Cardiac fibroblast (primary cell): ENCODE measurements at regions not wholly inside any gene's neighbourhood (a gene's known extent, or its start where the extent isn't known, plus 50 kb on each side); places are given as distances from the start of the nearest gene placed in this dataset.
"Not testable (repeated sequence)": the region's sequence is repeated elsewhere in the genome, so short reads cannot be mapped to it uniquely, and the experiment has no call there.

Experiments
- DNase-seq, 2 donors: peaks; one replicate each; pipeline versions ENCODE4 v3.0.0 to v3.0.0-alpha.2; 2010; ENCODE audit warnings: low read depth in 2 of 2
- H3K4me3 ChIP-seq, 2 donors: replicated peaks in 1 of 2; 1 replicate in 1 of 2; 2 replicates in 1 of 2; pipeline ENCODE4 v1.5.1; 2011; ENCODE audit warnings: low read depth in 2 of 2, low read length in 2 of 2, mild to moderate bottlenecking in 2 of 2, moderate library complexity in 1 of 2
- CTCF ChIP-seq: IDR thresholded peaks from one replicate; pipeline ENCODE4 v1.5.1; 2011; ENCODE audit warnings: low read depth, mild to moderate bottlenecking, low read length, inconsistent platforms

GRCh38 chr10:21047511-21047910 is 150.4 kb upstream of the NEBL start:
- peak in 1 of 2 donors; percentile 59 for DNase-seq
- H3K4me3 ChIP-seq, result no peak overlapping the region
- no peak for TF ChIP-seq CTCF

- DNase-seq, result no peak
- no peak for TF ChIP-seq CTCF
- H3K4me3 ChIP-seq, result no peak overlapping the region
Observed at GRCh38 chr10:21047096-21047495, 150.0 kb upstream of the NEBL start.

GRCh38 chr10:21043044-21043443 is 145.9 kb upstream of the NEBL start:
- H3K4me3 ChIP-seq, result no peak overlapping the region
- no peak for TF ChIP-seq CTCF
- no peak for DNase-seq

GRCh38 chr10:21042536-21042935 is 145.4 kb upstream of the NEBL start:
- no peak for TF ChIP-seq CTCF
- DNase-seq, result no peak
- H3K4me3 ChIP-seq, result no peak overlapping the region

- no peak for TF ChIP-seq CTCF
- DNase-seq, result no peak
- no peak overlapping the region for H3K4me3 ChIP-seq
Observed at GRCh38 chr10:21041763-21042458, 144.8 kb upstream of the NEBL start.

GRCh38 chr10:21039721-21040120 is 142.6 kb upstream of the NEBL start:
- no peak for TF ChIP-seq CTCF
- no peak for DNase-seq
- H3K4me3 ChIP-seq, result no peak overlapping the region

- DNase-seq, result no peak
- no peak for TF ChIP-seq CTCF
Observed at GRCh38 chr10:21036757-21037156, 139.6 kb upstream of the NEBL start.

GRCh38 chr10:21034770-21035169 is 137.7 kb upstream of the NEBL start:
- not testable (repeated sequence) for DNase-seq, H3K4me3 ChIP-seq

More at GRCh38 chr10:21036757-21037156, 139.6 kb upstream of the NEBL start:
- no peak overlapping the region for H3K4me3 ChIP-seq
